SU-DHL-6 (cell line): ENCODE measurements at regions not wholly inside any gene's neighbourhood (a gene's known extent, or its start where the extent isn't known, plus 50 kb on each side); places are given as distances from the start of the nearest gene placed in this dataset.

Source experiments
- H2AFZ ChIP-seq: fragments of 200-600 bp; sonication (generic); 2 replicates; pipeline ENCODE4 v1.6.1; 2014; ENCODE audit warnings: low read depth, mild to moderate bottlenecking, moderate library complexity, mixed read lengths, antibody characterized with exemption, low read length; ENCODE audit not compliant: severe bottlenecking
- H3F3A ChIP-seq: fragments of 200-600 bp; shearing (Covaris generic); 2 replicates; pipeline ENCODE4 v1.6.0; 2016; ENCODE audit warnings: antibody characterized with exemption, mild to moderate bottlenecking; ENCODE audit not compliant: insufficient read depth
- H3K27ac ChIP-seq: fragments of 200-600 bp; sonication (generic); 2 replicates; pipeline ENCODE4 v1.5.1; 2016; ENCODE audit warnings: low read depth, mild to moderate bottlenecking, low read length, moderate library complexity, mixed read lengths
- H3K27me3 ChIP-seq: fragments of 200-600 bp; sonication (generic), shearing (Covaris generic); 2 replicates; pipeline ENCODE4 v1.6.0; 2014; ENCODE audit warnings: mild to moderate bottlenecking, low read length
- H3K36me3 ChIP-seq: fragments of 200-600 bp; sonication (generic); 2 replicates; pipeline ENCODE4 v1.6.1; 2014; ENCODE audit warnings: mild to moderate bottlenecking, low read length, mixed read lengths
- H3K4me2 ChIP-seq: fragments of 300-600, 200-600 bp; shearing (Covaris generic), sonication (generic); 2 replicates; pipeline ENCODE4 v1.6.0; 2014; ENCODE audit warnings: low read length, low read depth, mild to moderate bottlenecking; ENCODE audit not compliant: poor library complexity, severe bottlenecking
- H3K4me3 ChIP-seq: fragments of 200-600 bp; sonication (generic); 2 replicates; pipeline ENCODE4 v1.5.1; 2014; ENCODE audit warnings: antibody characterized with exemption, low read length, mild to moderate bottlenecking, mixed read lengths; ENCODE audit not compliant: insufficient read depth, poor library complexity, severe bottlenecking
- H3K79me2 ChIP-seq: fragments of 200-600 bp; sonication (generic); 2 replicates; pipeline ENCODE4 v1.6.1; 2014; ENCODE audit warnings: mild to moderate bottlenecking, low read length, moderate library complexity; ENCODE audit not compliant: insufficient read depth
- H3K9ac ChIP-seq: fragments of 200-600 bp; sonication (generic); 2 replicates; pipeline ENCODE4 v1.7.0; 2014; ENCODE audit warnings: mild to moderate bottlenecking, low read length
- H3K9me2 ChIP-seq: fragments of 200-600 bp; sonication (generic); replicated peaks from 2 replicates; pipeline ENCODE4 v1.6.1; 2014; ENCODE audit warnings: low read length; ENCODE audit not compliant: insufficient read depth
- H3K9me3 ChIP-seq: fragments of 200-600 bp; sonication (generic); 2 replicates; pipeline ENCODE4 v1.6.1; 2014; ENCODE audit warnings: low read length, mixed read lengths; ENCODE audit not compliant: insufficient read depth
- H4K20me1 ChIP-seq: fragments of 200-600 bp; sonication (generic); 2 replicates; pipeline ENCODE4 v1.6.1; 2014; ENCODE audit warnings: low read depth, mild to moderate bottlenecking, antibody characterized with exemption, low read length, moderate library complexity, mixed read lengths
- CTCF ChIP-seq: fragments of 200-600 bp; sonication (generic); IDR thresholded peaks from one replicate; pipeline ENCODE4 v1.5.1; 2017; ENCODE audit warnings: antibody characterized with exemption, mild to moderate bottlenecking, low read length, moderate library complexity; ENCODE audit not compliant: insufficient read depth, poor library complexity, severe bottlenecking
- EZH2phosphoT487 ChIP-seq: fragments of 200-600 bp; sonication (generic), shearing (Covaris generic); conservative IDR thresholded peaks from 2 replicates; pipeline ENCODE4 v1.6.1; 2018; ENCODE audit warnings: mild to moderate bottlenecking, antibody characterized with exemption, low read length, moderate library complexity, mixed read lengths

DNA sequence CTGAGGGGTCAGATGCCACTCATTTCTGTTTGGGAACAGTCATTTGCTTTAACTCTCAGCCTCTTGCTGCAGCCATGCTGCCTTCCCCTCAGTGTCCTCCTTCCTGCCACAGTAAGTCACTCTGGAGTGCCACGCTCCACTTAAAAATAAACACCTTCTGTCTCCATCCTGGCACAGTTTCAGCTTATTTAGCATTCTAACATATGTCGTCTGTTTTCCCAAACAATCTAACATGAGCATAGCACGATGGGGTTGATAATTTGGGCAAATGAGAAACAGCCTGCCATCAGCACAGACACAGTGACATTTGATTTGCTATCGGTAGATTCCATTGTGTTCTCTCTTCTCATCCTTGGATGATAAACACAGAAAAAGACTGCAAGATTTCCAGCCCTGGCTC is 768.6 kb downstream of the UQCRFS1 start:
- H4K20me1 ChIP-seq, result no peaks in the 10 kb centered on the region
- no peak overlapping the region for H3K27ac ChIP-seq
- no peak for TF ChIP-seq CTCF
- no peak for TF ChIP-seq EZH2phosphoT487
- H3K27me3 ChIP-seq, result no peaks in the 10 kb centered on the region
- H3F3A ChIP-seq, result no peaks in the 10 kb centered on the region
- H3K9me2 ChIP-seq, result no peaks in the 10 kb centered on the region
- no peaks in the 10 kb centered on the region for H3K36me3 ChIP-seq
- no peaks in the 10 kb centered on the region for H3K9me3 ChIP-seq
- no peaks in the 10 kb centered on the region for H3K79me2 ChIP-seq
- H3K4me2 ChIP-seq, result no peak overlapping the region
- H2AFZ ChIP-seq, result no peak overlapping the region
- H3K4me3 ChIP-seq, result no peak overlapping the region
- H3K9ac ChIP-seq, result no peak overlapping the region

GRCh38 chr19:28443361-28443760 is 769.6 kb downstream of the UQCRFS1 start:
- no peak for TF ChIP-seq CTCF
- TF ChIP-seq EZH2phosphoT487, result no peak
- no peaks in the 10 kb centered on the region for H3K79me2 ChIP-seq
- no peaks in the 10 kb centered on the region for H3F3A ChIP-seq
- no peaks in the 10 kb centered on the region for H3K9me3 ChIP-seq
- H3K27me3 ChIP-seq, result no peaks in the 10 kb centered on the region
- H4K20me1 ChIP-seq, result no peaks in the 10 kb centered on the region
- no peaks in the 10 kb centered on the region for H3K9me2 ChIP-seq
- H3K36me3 ChIP-seq, result no peaks in the 10 kb centered on the region
- H2AFZ ChIP-seq, result no peak overlapping the region
- no peak overlapping the region for H3K27ac ChIP-seq
- no peak overlapping the region for H3K4me2 ChIP-seq
- no peak overlapping the region for H3K4me3 ChIP-seq
- H3K9ac ChIP-seq, result no peak overlapping the region

DNA sequence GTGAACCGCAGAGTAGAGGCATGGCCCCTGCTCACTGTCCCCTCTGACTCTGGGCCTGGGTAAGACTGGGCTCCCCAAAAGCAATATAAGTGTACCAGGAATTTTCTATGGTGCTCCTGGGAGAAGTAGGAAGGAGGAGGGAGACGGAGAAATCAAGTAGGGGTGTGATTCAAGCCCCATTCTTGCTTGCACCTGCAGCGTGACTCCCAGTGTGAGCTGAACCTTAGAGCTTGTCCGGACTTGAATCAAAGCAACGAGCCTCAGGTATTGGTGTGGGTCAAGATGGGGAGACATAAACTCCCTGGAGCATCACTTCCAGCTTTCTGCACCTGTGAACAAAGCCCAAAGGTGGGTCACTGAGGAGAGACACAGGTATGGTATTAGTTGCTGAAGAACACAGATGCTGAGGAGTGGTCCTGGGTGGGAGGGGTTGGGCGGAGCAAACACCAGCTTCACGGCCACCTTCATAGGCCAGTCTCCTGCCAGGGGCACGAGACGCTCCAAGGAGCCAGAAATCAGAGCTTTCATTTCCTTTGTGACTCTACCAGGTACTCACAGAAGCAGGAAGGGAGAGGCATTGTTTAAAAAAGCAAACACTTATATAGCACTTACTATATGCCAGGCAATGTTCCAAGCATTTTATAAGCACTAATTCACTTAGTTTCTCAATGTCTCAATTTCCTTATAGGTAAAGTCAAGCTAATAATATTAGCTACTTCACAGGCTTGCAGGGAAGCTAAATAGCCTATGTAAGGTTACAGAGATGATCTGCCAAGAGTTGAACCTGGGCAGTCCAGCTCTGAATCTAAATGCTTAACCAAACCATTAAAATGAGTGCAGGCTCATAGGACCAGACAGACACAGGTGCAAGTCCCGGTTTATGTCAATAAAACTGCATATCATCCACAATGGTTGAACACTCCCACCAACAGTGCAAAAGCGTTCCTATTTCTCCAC is 775.3 kb downstream of the UQCRFS1 start:
- H3K4me2 ChIP-seq, result peak overlapping the region; percentile 64
- H2AFZ ChIP-seq, result no peak overlapping the region
- H3F3A ChIP-seq, result peaks cover 14% of the 10 kb centered on the region
- no peaks in the 10 kb centered on the region for H3K9me2 ChIP-seq
- H3K4me3 ChIP-seq, result no peak overlapping the region
- peak overlapping the region; percentile 48 for H3K9ac ChIP-seq
- H3K9me3 ChIP-seq, result no peaks in the 10 kb centered on the region
- TF ChIP-seq CTCF, result no peak
- TF ChIP-seq EZH2phosphoT487, result no peak
- H4K20me1 ChIP-seq, result no peaks in the 10 kb centered on the region
- H3K36me3 ChIP-seq, result no peaks in the 10 kb centered on the region
- H3K27me3 ChIP-seq, result no peaks in the 10 kb centered on the region
- H3K27ac ChIP-seq, result peak overlapping the region; percentile 94
- no peaks in the 10 kb centered on the region for H3K79me2 ChIP-seq
